H1 (cell line): ENCODE measurements at regions not wholly inside any gene's neighbourhood (a gene's known extent, or its start where the extent isn't known, plus 50 kb on each side); places are given as distances from the start of the nearest gene placed in this dataset.

Experiments
- CTCF ChIA-PET: fragments of 300-600 bp; sonication (Branson Sonifier 250); formaldehyde crosslinking; loops from one replicate; lab custom pipeline; 2021; ENCODE audit not compliant: partially characterized antibody; lab: Charles Lee
- POLR2A ChIA-PET: fragments of 300-600 bp; sonication (Branson Sonifier 250); formaldehyde crosslinking; loops from one replicate; lab custom pipeline; 2021; ENCODE audit warnings: inconsistent platforms; ENCODE audit not compliant: partially characterized antibody; lab: Charles Lee
- DNase-seq, 2 experiments: peaks; one replicate each; pipeline versions ENCODE4 v3.0.0 to v3.0.0-alpha.2; 2010 to 2022; ENCODE audit warnings: low spot score in 2 of 2, low read depth in 1 of 2, mixed read lengths in 1 of 2
- FAIRE-seq: peaks from 2 replicates; lab custom pipeline; 2011; peaks lifted over from hg19 to GRCh38; lab: Jason Lieb, UNC
- H2AFZ ChIP-seq: 2 replicates; pipeline ENCODE4 v1.8.1; 2012; ENCODE audit warnings: low read length, inconsistent platforms
- H2AK5ac ChIP-seq: 2 replicates; pipeline ENCODE4 v1.6.1; 2013; ENCODE audit warnings: low read depth, low read length
- H2BK120ac ChIP-seq: replicated peaks from 2 replicates; pipeline ENCODE3; 2013; ENCODE audit warnings: low read depth, low read length, inconsistent platforms
- H2BK12ac ChIP-seq: 2 replicates; pipeline ENCODE4 v1.6.1; 2013; ENCODE audit warnings: low read depth, low read length
- H2BK15ac ChIP-seq: 2 replicates; pipeline ENCODE4 v1.6.1; 2013; ENCODE audit warnings: low read length
- H2BK20ac ChIP-seq: 2 replicates; pipeline ENCODE4 v1.6.1; 2013; ENCODE audit warnings: low read length
- H2BK5ac ChIP-seq: 2 replicates; pipeline ENCODE4 v1.6.1; 2013; ENCODE audit warnings: low read depth, low read length
- H3K14ac ChIP-seq: 2 replicates; pipeline ENCODE4 v1.6.1; 2013; ENCODE audit warnings: inconsistent platforms; ENCODE audit not compliant: insufficient read length
- H3K18ac ChIP-seq: 2 replicates; pipeline ENCODE4 v1.6.1; 2013; ENCODE audit warnings: low read length; ENCODE audit errors: extremely low read depth
- H3K23ac ChIP-seq: 2 replicates; pipeline ENCODE4 v1.6.1; 2013; ENCODE audit warnings: inconsistent platforms; ENCODE audit not compliant: insufficient read length
- H3K23me2 ChIP-seq: 2 replicates; pipeline ENCODE4 v1.6.1; 2013; ENCODE audit warnings: low read depth, low read length
- H3K27ac ChIP-seq: 2 replicates; pipeline ENCODE4 v1.6.1; 2011; ENCODE audit warnings: low read depth, low read length, inconsistent platforms
- H3K27me3 ChIP-seq, 4 experiments: replicated peaks in 1 of 4; 1 replicate in 1 of 4; 2 replicates in 3 of 4; pipeline versions ENCODE4 v1.6.1 to v1.8.1; 2011 to 2013; ENCODE audit warnings: low read length in 3 of 4, mild to moderate bottlenecking in 3 of 4, inconsistent platforms in 2 of 4, mixed read lengths in 2 of 4, moderate library complexity in 1 of 4; ENCODE audit not compliant: control insufficient read depth in 3 of 4, insufficient read depth in 3 of 4; ENCODE audit errors: extremely low read depth in 1 of 4
- H3K36me3 ChIP-seq, 4 experiments: 2 replicates each; pipeline versions ENCODE4 v1.6.1 to v1.8.1; 2011 to 2013; ENCODE audit warnings: mild to moderate bottlenecking in 4 of 4, low read length in 3 of 4, moderate library complexity in 2 of 4, control low read depth in 1 of 4, inconsistent platforms in 1 of 4; ENCODE audit not compliant: insufficient read depth in 4 of 4, control insufficient read depth in 2 of 4
- H3K4ac ChIP-seq: replicated peaks from 2 replicates; pipeline ENCODE3; 2013; ENCODE audit warnings: low read length, low read depth, mixed read lengths, inconsistent platforms; ENCODE audit not compliant: insufficient read length
- H3K4me1 ChIP-seq, 4 experiments: replicated peaks in 1 of 4; 1 replicate in 1 of 4; 2 replicates in 3 of 4; pipeline versions ENCODE4 v1.6.1 to v1.8.1; 2011 to 2013; ENCODE audit warnings: low read length in 3 of 4, inconsistent platforms in 2 of 4, mixed read lengths in 1 of 4; ENCODE audit not compliant: insufficient read depth in 4 of 4, control insufficient read depth in 3 of 4
- H3K4me2 ChIP-seq, 2 experiments: 2 replicates each; pipeline versions ENCODE4 v1.6.1 to v1.8.1; 2011 to 2013; ENCODE audit warnings: low read depth in 2 of 2, low read length in 2 of 2, control low read depth in 1 of 2, inconsistent platforms in 1 of 2, mild to moderate bottlenecking in 1 of 2; ENCODE audit not compliant: insufficient read depth in 1 of 2
- H3K4me3 ChIP-seq, 4 experiments: fragments of 200-600, 300-600 bp in 1 of 4; sonication (generic), shearing (Covaris generic), sonication (Bioruptor Twin) in 1 of 4; 2 replicates each; pipeline versions ENCODE4 v1.5.1 to v1.8.1; 2011 to 2016; ENCODE audit warnings: low read length in 4 of 4, low read depth in 3 of 4, control low read depth in 2 of 4, inconsistent platforms in 2 of 4, mild to moderate bottlenecking in 2 of 4, mixed read lengths in 1 of 4, moderate library complexity in 1 of 4; ENCODE audit not compliant: insufficient read depth in 2 of 4; ENCODE audit errors: extremely low read depth in 1 of 4
- H3K56ac ChIP-seq: replicated peaks from 2 replicates; pipeline ENCODE3; 2013; ENCODE audit warnings: low read depth, mild to moderate bottlenecking, mixed read lengths, low read length, inconsistent platforms; ENCODE audit not compliant: insufficient read length
- H3K79me1 ChIP-seq: 2 replicates; pipeline ENCODE4 v1.6.1; 2013; ENCODE audit warnings: low read depth, low read length, control low read depth
- H3K79me2 ChIP-seq, 2 experiments: 2 replicates each; pipeline versions ENCODE4 v1.6.1 to v1.8.1; 2012 to 2013; ENCODE audit warnings: low read length in 2 of 2, mild to moderate bottlenecking in 2 of 2, inconsistent platforms in 1 of 2; ENCODE audit not compliant: insufficient read depth in 2 of 2, control insufficient read depth in 1 of 2
- H3K9ac ChIP-seq, 4 experiments: replicated peaks in 1 of 4; 1 replicate in 1 of 4; 2 replicates in 3 of 4; pipeline versions ENCODE4 v1.6.1 to v1.8.1; 2011 to 2013; ENCODE audit warnings: low read depth in 3 of 4, low read length in 3 of 4, control low read depth in 2 of 4, mild to moderate bottlenecking in 2 of 4, moderate library complexity in 2 of 4, inconsistent platforms in 1 of 4; ENCODE audit errors: extremely low read depth in 1 of 4
- H3K9me3 ChIP-seq, 2 experiments: 2 replicates each; pipeline versions ENCODE4 v1.6.1 to v1.8.1; 2012 to 2013; ENCODE audit warnings: mild to moderate bottlenecking in 2 of 2, moderate library complexity in 2 of 2, control low read depth in 1 of 2, inconsistent platforms in 1 of 2, low read depth in 1 of 2, low read length in 1 of 2, mixed read lengths in 1 of 2; ENCODE audit not compliant: insufficient read depth in 2 of 2
- H4K20me1 ChIP-seq, 2 experiments: replicated peaks in 1 of 2; 2 replicates each; pipeline versions ENCODE3 to v1.8.1; 2011 to 2013; ENCODE audit warnings: inconsistent platforms in 2 of 2, low read length in 2 of 2, mild to moderate bottlenecking in 1 of 2; ENCODE audit not compliant: insufficient read depth in 2 of 2, control insufficient read depth in 1 of 2
- H4K5ac ChIP-seq: 2 replicates; pipeline ENCODE4 v1.6.1; 2013; ENCODE audit warnings: low read length, low read depth, mixed read lengths, inconsistent platforms; ENCODE audit not compliant: insufficient read length
- H4K8ac ChIP-seq: 2 replicates; pipeline ENCODE4 v1.8.0; 2013; ENCODE audit warnings: mild to moderate bottlenecking, moderate library complexity, low read length, inconsistent platforms; ENCODE audit not compliant: insufficient read depth; ENCODE audit errors: extremely low read depth
- H4K91ac ChIP-seq: replicated peaks from 2 replicates; pipeline ENCODE3; 2013; ENCODE audit warnings: low read length, mixed read lengths, inconsistent platforms; ENCODE audit not compliant: insufficient read length
- CBX5 ChIP-seq: fragments of 300-800, 300-1000 bp; sonication (generic); IDR thresholded peaks from 2 replicates; pipeline ENCODE4 v1.7.1; 2016; ENCODE audit warnings: antibody characterized with exemption, low read length, low read depth
- CREB1 ChIP-seq: IDR thresholded peaks from 2 replicates; pipeline ENCODE4 v1.6.1; 2012; ENCODE audit warnings: inconsistent platforms
- CTBP2 ChIP-seq: IDR thresholded peaks from 2 replicates; pipeline ENCODE4 v1.7.0; 2011; ENCODE audit warnings: borderline replicate concordance, mild to moderate bottlenecking, moderate library complexity, mixed read lengths, low read length; ENCODE audit not compliant: insufficient read depth, insufficient read length
- PHF8 ChIP-seq: fragments of 200-600 bp; sonication (generic); conservative IDR thresholded peaks from 2 replicates; pipeline ENCODE4 v1.7.1; 2012; ENCODE audit warnings: low read depth, mild to moderate bottlenecking, inconsistent platforms, low read length, moderate library complexity
- SP4 ChIP-seq: IDR thresholded peaks from 2 replicates; pipeline ENCODE4 v1.6.1; 2012; ENCODE audit warnings: low read length, inconsistent platforms
- WGBS, 2 experiments: shearing (Covaris generic) in 1 of 2; methylation state at CpG; one replicate each; pipeline versions ENCODE4 v1.1.6 to v1.1.7; 2013 to 2015; ENCODE audit warnings: low lambda C conversion rate in 2 of 2, mixed read lengths in 2 of 2, inconsistent platforms in 1 of 2, low coverage in 1 of 2, missing lambda C conversion rate in 1 of 2; ENCODE audit not compliant: insufficient replicate concordance in 2 of 2, insufficient coverage in 1 of 2, insufficient read length in 1 of 2; ENCODE audit errors: extremely low coverage in 1 of 2, missing lambda C conversion rate in 1 of 2; 5-methylcytosine and 5-hydroxymethylcytosine counted together
- TF ChIP-seq, protein P1 (sequence below): IDR thresholded peaks from 2 replicates; pipeline ENCODE4 v1.6.1; 2011; ENCODE audit warnings: low read depth, mild to moderate bottlenecking, low read length; ENCODE audit not compliant: insufficient read depth

DNA sequence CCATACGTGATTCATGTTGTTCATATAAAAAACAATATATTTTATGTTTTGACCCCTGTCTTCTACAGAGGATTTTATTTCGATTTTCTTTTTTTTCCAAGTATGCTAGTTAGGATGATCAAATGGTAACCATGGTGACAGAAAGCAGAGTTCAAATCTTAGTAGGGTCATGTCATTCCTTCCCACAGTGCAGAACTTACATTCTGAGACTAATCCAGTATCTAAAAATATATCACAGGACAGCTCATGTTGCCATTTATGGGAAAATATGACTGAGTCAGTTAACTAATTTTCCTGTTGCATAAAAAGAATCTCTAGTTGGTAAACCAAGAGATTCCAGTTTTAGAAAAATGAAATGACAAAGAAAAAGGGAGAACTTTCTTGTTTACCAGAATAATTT lies 209.5 kb downstream of the PARM1 start:
- no peak overlapping the region for H3K4me2 ChIP-seq
- H3K9ac ChIP-seq: no peak overlapping the region
- TF ChIP-seq PHF8 (no peak), SP4 (no peak), CREB1 (no peak), CBX5 (no peak), CTBP2 (no peak)
- TF ChIP-seq, protein P1, sequence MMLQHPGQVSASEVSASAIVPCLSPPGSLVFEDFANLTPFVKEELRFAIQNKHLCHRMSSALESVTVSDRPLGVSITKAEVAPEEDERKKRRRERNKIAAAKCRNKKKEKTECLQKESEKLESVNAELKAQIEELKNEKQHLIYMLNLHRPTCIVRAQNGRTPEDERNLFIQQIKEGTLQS: no peak

More for the DNA sequence above, 209.5 kb downstream of the PARM1 start:
- FAIRE-seq (no peak), DNase-seq (no peak)
- H3K4ac ChIP-seq: no peak overlapping the region
- H4K91ac ChIP-seq: no peak overlapping the region
- no peaks in the 10 kb centered on the region for H3K79me1 ChIP-seq
- H3K18ac ChIP-seq: no peak overlapping the region
- no peak overlapping the region for H2BK5ac ChIP-seq
- no peak overlapping the region for H2BK20ac ChIP-seq
- H2BK120ac ChIP-seq: no peak overlapping the region
- no peak overlapping the region for H2BK15ac ChIP-seq
- 0 out of 7 replicates have a peak, but pooled peaks cover 0 to 6% (median 0%) of the 10 kb centered on the region in 4 experiments for H3K4me1 ChIP-seq
- no peak overlapping the region for H2AFZ ChIP-seq
- H3K56ac ChIP-seq: no peak overlapping the region
- no peaks in the 10 kb centered on the region; the same call in 1 of the 2 replicates for H3K23me2 ChIP-seq
- no peak overlapping the region for H3K4me3 ChIP-seq
- no peak overlapping the region for H2BK12ac ChIP-seq
- H3K23ac ChIP-seq: no peak overlapping the region
- no peak overlapping the region for H2AK5ac ChIP-seq
- POLR2A ChIA-PET: no interaction called here
- no peaks in the 10 kb centered on the region for H3K9me3 ChIP-seq
- H3K14ac ChIP-seq: no peak overlapping the region
- no peak overlapping the region for H4K8ac ChIP-seq
- no peaks in the 10 kb centered on the region for H3K27me3 ChIP-seq
- no peak overlapping the region for H3K27ac ChIP-seq
- no peaks in the 10 kb centered on the region for H3K36me3 ChIP-seq
- no peaks in the 10 kb centered on the region for H3K79me2 ChIP-seq
- no peak overlapping the region for H4K5ac ChIP-seq
- CTCF ChIA-PET: interaction anchor here (0.6 kb wide), 1 partner anchor 209 kb away, joined by 3 read pairs; the partner anchor contains the start of gene PARM1
- 89% methylated on average over 2 of the region's 2 CpGs; no CpG with 5 or more reads in 1 of the 2 experiments for WGBS, 2 experiments
- no peaks in the 10 kb centered on the region for H4K20me1 ChIP-seq
